ENCODE measurements at regions not wholly inside any gene's neighbourhood (a gene's known extent, or its start where the extent isn't known, plus 50 kb on each side); places are given as distances from the start of the nearest gene placed in this dataset.

DNA sequence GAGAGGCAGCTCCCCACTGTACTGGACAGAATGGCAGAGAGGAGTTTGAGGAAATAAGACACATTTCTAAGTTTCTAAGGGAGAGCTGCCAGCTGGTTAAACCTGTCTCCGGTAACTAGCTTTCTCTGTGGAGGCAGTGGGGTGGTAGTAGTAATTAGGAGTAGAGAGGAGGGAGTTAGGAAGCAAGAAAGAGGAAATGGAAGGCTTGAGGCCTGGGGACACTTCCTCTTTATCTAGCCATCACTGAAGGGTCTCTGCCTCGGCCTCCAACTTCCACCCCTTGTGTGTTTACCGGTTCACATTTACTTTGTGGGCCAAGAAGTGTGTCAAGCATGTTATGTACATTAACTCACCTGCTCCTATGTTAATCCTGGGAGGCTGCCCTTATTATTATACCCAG is 462.2 kb upstream of the DMAC1 start:
- TF ChIP-seq EZH2 (IDR thresholded peaks at IDR 0.05) (no peak), POLR2AphosphoS5 (IDR thresholded peaks at IDR 0.05; ENCODE audit: borderline replicate concordance, low read depth, low read length) (no peak), FOXP2 (optimal IDR thresholded peaks at IDR 0.05; ENCODE audit: control extremely low read depth, extremely low read length, insufficient read depth) (no peak)
